ENCODE measurements at regions not wholly inside any gene's neighbourhood (a gene's known extent, or its start where the extent isn't known, plus 50 kb on each side); places are given as distances from the start of the nearest gene placed in this dataset.
"Not testable (repeated sequence)": the region's sequence is repeated elsewhere in the genome, so short reads cannot be mapped to it uniquely, and the experiment has no call there.

DNA sequence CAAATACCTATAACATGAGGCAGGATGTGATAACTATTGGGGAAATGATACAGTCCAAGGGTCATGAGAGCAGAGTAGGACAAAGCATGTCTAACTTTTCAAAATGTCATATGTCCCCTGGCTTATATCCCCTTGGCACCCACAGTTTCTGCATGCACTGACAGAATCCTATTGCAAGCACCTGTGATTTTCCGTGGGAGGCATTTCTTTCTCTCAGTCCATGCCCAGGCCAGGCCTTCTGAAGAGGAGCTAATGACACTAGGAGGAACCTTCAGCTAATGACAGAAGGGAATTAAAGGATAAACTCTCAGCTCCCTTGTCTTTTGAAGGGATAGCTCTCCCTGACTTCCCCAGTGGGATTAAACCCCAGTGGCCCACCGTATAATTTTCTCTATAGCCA is 249.2 kb downstream of the TTC6 start:
- DNase-seq (ENCODE audit: low spot score), result no peak

- DNase-seq (ENCODE audit: low spot score), result no peak
Measured at GRCh38 chr14:37848985-37849621, 253.7 kb downstream of the TTC6 start.

GRCh38 chr14:37851054-37851453 is 255.6 kb downstream of the TTC6 start:
- DNase-seq (ENCODE audit: low spot score), result no peak

- DNase-seq (ENCODE audit: low spot score), result no peak
Measured at GRCh38 chr14:37855871-37856270, 260.4 kb downstream of the TTC6 start.

GRCh38 chr14:37857774-37858266 is 262.4 kb downstream of the TTC6 start:
- no peak for DNase-seq (ENCODE audit: low spot score)

DNA sequence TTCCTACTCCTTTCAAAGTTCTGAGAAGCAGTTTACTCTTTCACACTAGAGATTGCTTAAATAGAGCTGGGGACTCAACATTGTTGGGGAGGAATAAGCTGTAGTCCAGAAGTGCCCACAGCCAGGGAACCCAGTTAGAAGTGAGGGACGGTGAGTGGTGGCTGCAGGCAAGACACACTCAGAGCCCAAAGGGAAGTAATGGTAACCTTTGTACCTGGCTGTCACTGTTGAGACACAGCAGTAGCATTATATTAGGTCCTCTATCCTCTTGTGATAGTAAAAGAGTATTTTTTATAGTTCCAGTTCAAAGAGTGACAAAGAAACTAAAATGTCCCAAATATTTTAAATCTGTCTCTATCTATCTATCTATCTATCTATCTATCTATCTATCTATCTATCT is 263.3 kb downstream of the TTC6 start:
- DNase-seq (ENCODE audit: low spot score), result no peak

DNA sequence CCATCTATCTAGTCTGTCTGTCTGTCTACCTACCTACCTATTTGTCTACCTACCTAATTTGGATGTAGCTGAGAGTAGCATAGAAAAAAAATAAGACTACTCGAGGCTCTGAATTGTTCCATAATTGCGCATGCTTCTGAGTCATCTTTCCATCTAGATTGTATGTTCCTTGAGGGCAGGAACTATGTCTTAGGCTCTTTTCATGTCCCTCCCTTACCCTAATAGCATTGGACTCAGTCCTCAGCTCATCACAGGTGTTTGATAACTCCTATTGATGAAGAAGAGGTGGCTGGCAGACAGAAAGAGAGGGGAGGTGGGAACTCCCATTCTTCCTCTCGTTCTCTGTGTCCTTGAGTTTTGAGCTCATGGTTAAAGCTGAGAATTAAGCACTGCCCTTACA is 263.7 kb downstream of the TTC6 start:
- no peak for DNase-seq (ENCODE audit: low spot score)

GRCh38 chr14:37862263-37862662 is 266.8 kb downstream of the TTC6 start:
- no peak for DNase-seq (ENCODE audit: low spot score)

- DNase-seq (ENCODE audit: low spot score), result no peak
Measured at GRCh38 chr14:37864128-37864527, 268.7 kb downstream of the TTC6 start.

DNA sequence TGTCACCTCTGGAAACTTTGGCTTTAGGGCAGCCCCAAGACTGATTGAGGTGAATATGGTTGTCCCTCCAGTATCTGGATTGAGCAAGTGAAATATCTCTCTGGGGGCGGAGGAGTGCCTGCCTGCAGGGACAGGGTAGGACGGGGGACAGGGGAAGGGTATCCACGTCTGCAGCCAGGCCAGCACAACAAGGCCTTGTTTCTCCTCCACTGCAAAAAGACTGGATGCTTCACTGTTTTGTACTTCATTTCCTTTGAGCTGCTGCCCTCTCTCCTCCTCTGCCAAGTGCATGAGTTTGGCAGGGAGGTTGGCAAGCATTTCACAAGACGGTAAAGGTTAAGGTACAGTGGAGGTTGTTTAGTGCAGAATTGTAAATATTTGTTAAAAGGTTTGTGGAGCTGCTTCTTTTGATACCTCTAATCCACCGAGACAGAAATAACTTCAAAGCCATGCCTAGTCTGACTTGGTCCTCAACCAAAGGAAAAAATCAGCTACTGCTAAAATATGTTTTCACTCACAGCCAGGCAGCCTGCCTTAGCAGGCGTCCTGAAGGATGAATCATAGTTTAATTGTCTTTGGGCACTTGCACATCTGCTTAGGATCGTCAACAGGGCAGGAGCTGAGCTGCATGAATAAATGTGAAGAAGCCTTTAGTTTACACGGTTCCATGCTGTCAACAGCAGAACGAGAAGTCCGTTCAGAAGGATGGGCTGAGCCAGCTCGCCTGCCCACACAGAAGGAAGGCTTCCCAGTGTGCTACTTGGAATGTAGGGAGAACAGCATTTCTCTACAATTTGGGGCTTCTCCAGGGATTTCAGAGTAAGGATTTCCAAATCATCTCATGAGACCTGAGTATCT is 269.7 kb downstream of the TTC6 start:
- DNase-seq (ENCODE audit: low spot score), result peak; percentile 76

DNA sequence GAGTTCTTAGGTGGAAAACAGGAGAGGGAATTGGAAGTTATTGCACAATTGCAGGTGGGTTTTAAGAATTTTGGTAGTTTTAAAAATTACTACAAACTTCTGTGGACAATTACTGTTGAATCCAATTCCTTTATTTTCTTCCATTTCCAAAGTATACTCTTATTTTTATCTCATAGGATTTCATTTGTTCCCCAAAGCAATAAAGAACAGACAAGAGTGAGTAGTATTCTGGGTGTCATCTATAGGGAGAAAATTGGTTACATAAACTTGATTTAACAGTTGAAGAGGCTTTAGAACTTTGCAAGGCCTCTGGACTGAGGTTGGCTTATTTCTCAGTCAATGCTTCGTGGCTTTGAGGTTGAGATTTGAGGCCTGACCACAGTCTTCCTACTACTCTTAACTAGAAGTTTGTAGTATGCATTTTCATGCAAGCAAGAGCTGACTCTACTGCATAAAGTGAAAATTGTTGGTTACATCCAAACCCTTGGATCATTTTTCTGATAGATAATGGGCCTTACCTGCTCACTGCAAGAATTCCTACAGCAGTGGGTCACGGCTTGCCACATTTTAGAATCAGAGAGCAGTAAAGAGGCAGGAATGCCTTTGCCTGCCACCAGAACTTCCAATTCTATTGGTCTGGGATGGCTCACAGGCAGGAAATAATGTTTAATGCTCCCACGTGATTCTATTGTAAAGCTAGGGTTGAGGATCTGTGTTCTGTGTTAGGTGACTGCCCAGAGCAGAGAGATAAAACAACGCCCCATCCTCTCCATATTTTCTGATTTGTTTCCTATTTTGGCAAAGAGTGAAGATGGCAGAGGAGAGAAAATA is 270.5 kb downstream of the TTC6 start:
- no peak for DNase-seq (ENCODE audit: low spot score)

GRCh38 chr14:37869633-37870032 is 274.2 kb downstream of the TTC6 start:
- no peak for DNase-seq (ENCODE audit: low spot score)

GRCh38 chr14:37870170-37870569 is 274.7 kb downstream of the TTC6 start:
- peak; percentile 9 for DNase-seq (ENCODE audit: low spot score)

- no peak for DNase-seq (ENCODE audit: low spot score)
Measured at GRCh38 chr14:37870632-37871346, 275.4 kb downstream of the TTC6 start.

GRCh38 chr14:37874065-37874428 is 278.6 kb downstream of the TTC6 start:
- DNase-seq (ENCODE audit: low spot score), result not testable (repeated sequence)

DNA sequence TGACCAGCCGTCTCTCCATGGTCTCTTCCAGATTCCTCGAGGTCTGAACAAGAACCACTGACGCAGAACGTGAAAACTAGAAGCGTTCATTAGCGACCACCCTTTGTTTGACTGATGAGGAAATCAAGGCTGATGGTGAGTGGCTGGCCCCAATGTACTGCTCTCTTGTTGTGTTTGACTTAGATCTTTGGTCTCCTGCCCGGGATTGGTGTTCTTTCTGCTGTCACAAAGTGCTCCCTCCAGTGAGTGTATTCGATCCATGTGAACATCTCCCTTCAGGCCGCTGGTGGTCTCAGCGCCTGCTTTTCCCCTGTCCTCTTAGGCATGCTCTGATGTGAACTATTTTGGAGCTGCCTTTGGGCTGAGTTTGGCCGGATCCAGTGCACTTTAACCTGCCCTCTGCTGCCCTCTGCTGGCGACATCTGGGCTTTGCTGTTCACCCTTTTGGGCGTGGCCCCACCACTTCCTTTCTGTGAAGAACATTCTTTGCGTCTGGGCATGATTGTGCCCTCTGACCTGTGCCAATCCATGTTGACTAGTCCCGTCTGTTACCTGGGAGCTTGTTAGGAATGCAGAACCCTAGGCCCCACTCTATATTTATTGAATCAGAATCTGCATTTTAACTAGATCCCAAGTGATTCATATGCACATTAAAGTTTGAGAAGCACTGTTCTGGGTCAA is 279.1 kb downstream of the TTC6 start:
- peak; percentile 87 for DNase-seq (ENCODE audit: low spot score)

DNA sequence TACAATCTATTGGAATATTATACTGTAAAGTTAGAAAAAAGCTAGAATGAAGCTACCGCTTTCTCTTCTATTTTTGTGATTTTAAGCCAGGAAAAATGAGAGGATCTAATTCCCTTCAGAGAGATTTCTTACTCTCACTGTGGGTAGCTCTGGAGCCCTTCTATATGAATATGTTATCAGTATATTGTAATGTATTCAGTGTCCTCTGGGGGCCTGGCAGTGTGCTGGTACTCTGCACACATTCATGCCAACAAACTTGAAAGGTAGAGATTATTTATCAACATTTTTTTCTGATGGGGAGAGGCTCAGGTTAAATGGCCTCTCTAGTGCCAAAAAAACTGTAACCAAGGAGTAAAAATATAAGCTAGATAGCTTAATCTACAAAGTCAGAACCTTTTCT is 292.8 kb downstream of the TTC6 start:
- no peak for DNase-seq (ENCODE audit: low spot score)

DNA sequence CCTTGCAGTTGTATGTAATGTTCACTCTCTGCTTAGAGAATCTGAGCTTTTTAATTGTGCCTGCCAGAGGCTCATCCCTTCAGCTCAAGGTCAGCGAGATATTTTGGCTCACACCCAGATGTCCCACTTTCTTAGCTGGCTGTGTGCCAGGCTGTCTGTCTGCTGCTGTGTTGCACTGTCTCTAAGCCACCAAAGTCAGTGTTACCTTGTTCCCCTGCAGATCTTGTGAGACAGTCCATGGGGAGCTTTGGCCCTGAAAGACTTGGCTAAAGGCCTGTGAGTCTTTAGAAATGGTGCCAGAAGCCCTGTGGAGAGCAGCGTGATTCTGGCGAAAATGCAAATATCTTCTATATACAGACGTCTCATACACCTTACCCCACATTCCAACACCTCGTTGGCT is 293.7 kb downstream of the TTC6 start:
- DNase-seq (ENCODE audit: low spot score), result no peak

- DNase-seq (ENCODE audit: low spot score), result peak; percentile 16
Measured at GRCh38 chr14:37890095-37890494, 294.7 kb downstream of the TTC6 start.

GRCh38 chr14:37891500-37891899 is 296.1 kb downstream of the TTC6 start:
- DNase-seq (ENCODE audit: low spot score), result not testable (repeated sequence)

GRCh38 chr14:37894463-37894862 is 299.0 kb downstream of the TTC6 start:
- no peak for DNase-seq (ENCODE audit: low spot score)

Data from GM03348 (cell line).